ENCODE measurements at regions not wholly inside any gene's neighbourhood (a gene's known extent, or its start where the extent isn't known, plus 50 kb on each side); places are given as distances from the start of the nearest gene placed in this dataset.

DNA sequence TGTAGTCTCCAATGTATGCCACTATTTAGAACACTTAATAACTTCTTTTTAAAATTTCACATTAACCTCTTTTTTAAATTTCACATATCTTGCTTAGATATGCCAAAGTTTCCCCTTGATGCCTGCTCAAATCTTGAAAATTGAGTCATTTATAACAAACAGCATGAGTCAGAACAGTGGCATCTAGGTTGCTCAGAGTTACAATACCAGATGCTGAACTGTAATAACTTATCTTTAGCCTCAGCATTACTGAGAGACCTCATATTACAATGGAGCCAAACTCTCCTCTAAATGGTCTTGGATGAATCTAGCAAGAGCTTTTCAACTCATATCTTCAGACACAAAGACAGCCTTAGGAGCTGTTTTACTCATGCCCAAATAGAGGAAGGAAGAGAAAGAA lies 439.3 kb upstream of the ARPP21 start:
- intact Hi-C loops (cut with micrococcal nuclease) = no loop called here
- Mint-ChIP-seq H3K4me3 (no peak overlapping the region), H3K9me3 (peaks cover 3% of the 10 kb centered on the region), H3K36me3 (ENCODE audit: low read depth) (no peaks in the 10 kb centered on the region), H3K4me1 (no peaks in the 10 kb centered on the region), H3K27ac (no peak overlapping the region), H3K27me3 (no peaks in the 10 kb centered on the region)
- DNase-seq = no peak
- CTCF ChIA-PET = no interaction called here
- TF ChIP-seq, protein P1, sequence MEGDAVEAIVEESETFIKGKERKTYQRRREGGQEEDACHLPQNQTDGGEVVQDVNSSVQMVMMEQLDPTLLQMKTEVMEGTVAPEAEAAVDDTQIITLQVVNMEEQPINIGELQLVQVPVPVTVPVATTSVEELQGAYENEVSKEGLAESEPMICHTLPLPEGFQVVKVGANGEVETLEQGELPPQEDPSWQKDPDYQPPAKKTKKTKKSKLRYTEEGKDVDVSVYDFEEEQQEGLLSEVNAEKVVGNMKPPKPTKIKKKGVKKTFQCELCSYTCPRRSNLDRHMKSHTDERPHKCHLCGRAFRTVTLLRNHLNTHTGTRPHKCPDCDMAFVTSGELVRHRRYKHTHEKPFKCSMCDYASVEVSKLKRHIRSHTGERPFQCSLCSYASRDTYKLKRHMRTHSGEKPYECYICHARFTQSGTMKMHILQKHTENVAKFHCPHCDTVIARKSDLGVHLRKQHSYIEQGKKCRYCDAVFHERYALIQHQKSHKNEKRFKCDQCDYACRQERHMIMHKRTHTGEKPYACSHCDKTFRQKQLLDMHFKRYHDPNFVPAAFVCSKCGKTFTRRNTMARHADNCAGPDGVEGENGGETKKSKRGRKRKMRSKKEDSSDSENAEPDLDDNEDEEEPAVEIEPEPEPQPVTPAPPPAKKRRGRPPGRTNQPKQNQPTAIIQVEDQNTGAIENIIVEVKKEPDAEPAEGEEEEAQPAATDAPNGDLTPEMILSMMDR (IDR thresholded peaks at IDR 0.05) = no peak
- POLR2A ChIA-PET = no interaction called here
- ATAC-seq (ENCODE audit: low read depth) = no peak

DNA sequence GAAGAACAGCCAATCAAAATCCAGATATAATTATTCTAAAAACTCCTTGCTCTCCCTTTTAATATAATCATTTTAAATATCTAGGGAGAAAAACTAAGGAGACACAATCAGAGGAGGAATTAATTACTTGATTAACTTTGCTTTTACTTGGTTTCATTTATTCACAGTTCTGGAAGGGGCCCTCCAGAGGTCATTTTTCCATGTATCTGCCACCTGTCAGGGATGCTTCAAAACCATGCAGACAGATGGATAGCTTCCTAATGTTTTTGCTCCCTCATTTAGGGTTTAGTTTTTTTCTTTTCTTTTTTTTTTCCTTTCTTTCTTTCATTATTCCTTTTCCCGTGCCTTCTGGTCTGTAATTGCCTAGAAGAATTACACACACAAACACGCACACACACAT lies 438.1 kb upstream of the ARPP21 start:
- POLR2A ChIA-PET = no interaction called here
- no peaks in the 10 kb centered on the region for H3K4me1 Mint-ChIP-seq
- H3K27ac Mint-ChIP-seq = no peak overlapping the region
- CTCF ChIA-PET = no interaction called here
- TF ChIP-seq, protein P1 (IDR thresholded peaks at IDR 0.05) = no peak
- intact Hi-C loops (cut with micrococcal nuclease) = no loop called here
- H3K36me3 Mint-ChIP-seq (ENCODE audit: low read depth) = no peaks in the 10 kb centered on the region
- no peaks in the 10 kb centered on the region for H3K27me3 Mint-ChIP-seq
- peaks cover 3% of the 10 kb centered on the region for H3K9me3 Mint-ChIP-seq
- H3K4me3 Mint-ChIP-seq = no peak overlapping the region
- no peak for DNase-seq
- no peak for ATAC-seq (ENCODE audit: low read depth)

DNA sequence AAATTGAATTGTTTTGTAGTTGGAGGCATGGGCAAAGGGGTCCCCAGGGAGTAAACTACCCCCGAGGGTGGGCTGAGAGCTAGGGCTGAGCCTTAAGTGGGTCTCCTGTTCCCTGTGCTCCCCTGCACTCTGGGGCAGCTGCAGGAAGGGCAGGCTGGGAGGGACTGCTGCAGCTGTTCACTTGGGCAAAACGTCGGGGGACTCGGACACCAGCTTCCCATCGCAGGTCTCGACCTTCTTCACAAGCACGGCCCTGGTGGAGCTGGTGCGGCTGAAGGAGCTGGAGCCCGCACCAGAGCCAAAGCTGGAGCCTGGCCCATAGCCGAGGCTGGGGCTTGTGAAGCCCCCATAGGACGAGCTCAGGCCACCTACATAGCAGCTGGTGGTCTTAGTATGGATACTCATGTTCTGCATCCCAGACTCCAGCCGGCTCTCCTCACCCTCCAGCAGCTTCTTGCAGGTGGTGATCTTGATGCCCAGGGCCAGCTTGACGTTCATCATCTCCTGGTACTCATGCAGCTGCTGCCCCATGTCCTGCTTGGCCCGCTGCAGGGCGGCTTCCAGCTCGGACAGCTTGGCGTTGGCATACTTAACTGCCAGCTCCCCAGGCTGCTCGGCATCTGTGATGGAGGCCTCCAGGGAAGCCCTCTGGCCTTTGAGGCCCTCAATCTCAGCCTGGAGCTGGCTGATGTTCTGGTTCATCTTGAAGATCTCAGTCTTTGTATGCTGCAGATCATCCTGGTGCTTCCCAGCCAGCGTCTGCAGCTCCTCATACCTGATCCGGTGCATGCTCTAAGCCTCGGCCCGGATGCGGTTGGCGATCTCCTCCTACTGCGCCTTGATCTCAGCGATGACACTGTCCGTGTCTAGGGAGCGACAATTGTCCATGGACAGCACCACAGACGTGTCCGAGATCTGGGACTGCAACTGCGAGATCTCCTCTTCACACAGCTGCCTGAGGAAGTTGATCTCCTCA lies 423.5 kb upstream of the ARPP21 start:
- intact Hi-C loops (cut with micrococcal nuclease) = no loop called here
- CTCF ChIA-PET = no interaction called here
- no peaks in the 10 kb centered on the region for H3K4me1 Mint-ChIP-seq
- no peaks in the 10 kb centered on the region for H3K27me3 Mint-ChIP-seq
- no peak overlapping the region for H3K27ac Mint-ChIP-seq
- no peak overlapping the region for H3K4me3 Mint-ChIP-seq
- no peaks in the 10 kb centered on the region for H3K36me3 Mint-ChIP-seq (ENCODE audit: low read depth)
- POLR2A ChIA-PET = no interaction called here
- DNase-seq (no peak), ATAC-seq (ENCODE audit: low read depth) (no peak)
- H3K9me3 Mint-ChIP-seq = no peaks in the 10 kb centered on the region
- TF ChIP-seq, protein P1 (IDR thresholded peaks at IDR 0.05) = no peak

DNA sequence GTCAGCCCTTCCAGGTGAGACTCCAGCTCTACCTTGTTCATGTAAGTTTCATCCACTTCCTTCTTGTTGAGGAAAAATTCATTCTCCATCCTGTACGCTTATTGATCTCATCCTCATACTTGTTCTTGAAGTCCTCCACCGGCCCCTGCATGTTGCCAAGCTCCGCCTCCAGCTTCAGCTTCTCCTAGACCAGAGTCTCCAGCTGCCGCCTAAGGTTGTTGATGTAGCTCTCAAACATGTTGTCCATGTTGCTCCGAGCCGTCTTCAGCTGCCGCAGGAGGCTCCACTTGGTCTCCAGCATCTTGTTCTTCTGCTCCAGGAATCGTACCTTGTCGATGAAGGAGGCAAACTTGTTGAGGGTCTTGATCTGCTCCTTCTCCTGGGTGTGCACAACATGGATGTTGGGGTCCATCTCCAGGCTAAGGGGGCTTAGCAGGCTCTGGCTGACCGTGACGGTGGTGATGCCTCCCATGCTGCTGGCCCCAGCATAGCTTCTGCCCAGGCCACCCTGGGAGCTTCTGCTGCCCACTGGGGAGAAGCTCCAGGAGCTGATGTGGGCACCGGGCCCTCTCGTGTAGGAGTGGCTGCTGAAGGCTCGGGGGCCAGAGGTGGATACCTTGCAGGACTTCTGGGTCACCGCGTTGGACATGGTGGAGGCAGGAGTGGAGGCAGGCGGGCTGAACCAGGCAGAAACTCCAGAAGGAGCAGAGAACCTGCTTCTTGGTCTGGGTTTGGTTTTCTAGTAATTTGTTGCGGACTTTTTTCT lies 422.6 kb upstream of the ARPP21 start:
- ATAC-seq (ENCODE audit: low read depth) (no peak), DNase-seq (no peak)
- intact Hi-C loops (cut with micrococcal nuclease) = no loop called here
- POLR2A ChIA-PET = no interaction called here
- Mint-ChIP-seq H3K27me3 (no peaks in the 10 kb centered on the region), H3K27ac (no peak overlapping the region), H3K36me3 (ENCODE audit: low read depth) (no peaks in the 10 kb centered on the region), H3K4me3 (no peak overlapping the region), H3K9me3 (no peaks in the 10 kb centered on the region), H3K4me1 (no peaks in the 10 kb centered on the region)
- CTCF ChIA-PET = no interaction called here
- TF ChIP-seq, protein P1 (IDR thresholded peaks at IDR 0.05) = no peak

DNA sequence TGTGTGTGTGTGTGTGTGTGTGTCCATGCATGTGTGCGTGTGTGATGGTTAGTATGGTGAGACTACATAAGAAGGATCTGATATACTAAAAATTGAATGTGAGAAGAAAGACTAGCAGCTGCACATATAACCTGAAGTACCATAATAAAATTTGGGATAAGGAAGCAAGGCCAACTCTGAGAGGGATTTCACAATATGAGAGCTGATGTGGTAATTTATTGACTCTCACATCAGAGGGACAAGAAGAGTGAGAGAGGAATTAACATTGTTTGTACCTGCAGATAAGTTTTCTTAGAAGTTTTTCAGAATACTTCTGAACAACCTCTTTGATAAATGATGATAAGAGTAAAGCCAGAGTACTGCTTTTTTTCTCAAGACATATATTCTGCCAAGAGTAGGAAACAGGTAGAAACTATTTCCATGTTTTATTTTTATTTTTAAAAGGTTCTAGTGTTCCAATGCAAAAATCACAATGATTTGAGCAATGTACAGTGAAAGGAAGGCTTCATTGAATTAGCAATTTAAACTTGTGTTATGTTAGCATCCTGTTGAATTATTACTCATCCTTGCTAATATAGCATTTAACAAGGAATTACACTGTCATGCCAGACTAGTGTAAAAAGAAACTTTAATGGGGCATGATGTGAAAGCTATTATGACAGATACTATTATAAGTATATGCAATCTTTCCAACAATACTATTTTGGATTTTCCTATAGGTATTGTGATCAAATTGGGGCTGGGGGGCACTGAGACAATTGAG lies 415.5 kb upstream of the ARPP21 start:
- no peaks in the 10 kb centered on the region for H3K9me3 Mint-ChIP-seq
- H3K36me3 Mint-ChIP-seq (ENCODE audit: low read depth) = no peaks in the 10 kb centered on the region
- H3K4me3 Mint-ChIP-seq = no peak overlapping the region
- H3K27ac Mint-ChIP-seq = no peak overlapping the region
- ChIA-PET POLR2A (no interaction called here), CTCF (no interaction called here)
- intact Hi-C loops (cut with micrococcal nuclease) = no loop called here
- H3K27me3 Mint-ChIP-seq = no peaks in the 10 kb centered on the region
- no peaks in the 10 kb centered on the region for H3K4me1 Mint-ChIP-seq
- no peak for ATAC-seq (ENCODE audit: low read depth)
- DNase-seq = no peak
- TF ChIP-seq, protein P1 (IDR thresholded peaks at IDR 0.05) = no peak

Measured in activated B cell treated with CpG ODN at 0.5 μM for 24 hours (primary cell).